ENCODE measurements at regions not wholly inside any gene's neighbourhood (a gene's known extent, or its start where the extent isn't known, plus 50 kb on each side); places are given as distances from the start of the nearest gene placed in this dataset.

- TF ChIP-seq CTCF (IDR thresholded peaks at IDR 0.05) (no peak), POLR2A (IDR thresholded peaks at IDR 0.05) (no peak)
These were observed 648.0 kb downstream of the UBE2NL start for GRCh38 chrX:144531877-144532276.

Data from ovary (tissue), 3 donors.